C4-2B (cell line): ENCODE measurements at regions not wholly inside any gene's neighbourhood (a gene's known extent, or its start where the extent isn't known, plus 50 kb on each side); places are given as distances from the start of the nearest gene placed in this dataset.
A peak's percentile ranks its signal among the peaks of the same experiment; 100 is the strongest.

Experiments used
- H3K27ac ChIP-seq: fragments of 450-650 bp; 2 replicates; pipeline ENCODE4 v1.5.1; 2017
- CTCF ChIP-seq: fragments of 450-650 bp; conservative IDR thresholded peaks from 2 replicates; pipeline ENCODE4 v1.5.1; 2017; ENCODE audit warnings: mild to moderate bottlenecking
- ZFX ChIP-seq: fragments of 450-650 bp; IDR thresholded peaks from 2 replicates; pipeline ENCODE4 v1.6.1; 2017

GRCh38 chr14:71856199-71856919 is 75.9 kb upstream of the RGS6 start:
- no peak overlapping the region for H3K27ac ChIP-seq
- TF ChIP-seq ZFX (no peak), CTCF (no peak)

GRCh38 chr14:71863049-71863448 is 69.2 kb upstream of the RGS6 start:
- TF ChIP-seq ZFX (no peak), CTCF (peak; percentile 37)
- H3K27ac ChIP-seq: no peak overlapping the region

- H3K27ac ChIP-seq: no peak overlapping the region
- no peak for TF ChIP-seq ZFX
- no peak for TF ChIP-seq CTCF
Observed at GRCh38 chr14:71863766-71864165, 68.5 kb upstream of the RGS6 start.
